GM12875 (cell line): ENCODE measurements at regions not wholly inside any gene's neighbourhood (a gene's known extent, or its start where the extent isn't known, plus 50 kb on each side); places are given as distances from the start of the nearest gene placed in this dataset.

Source experiments
- H3K4me3 ChIP-seq: one replicate; pipeline ENCODE4 v1.5.1; 2011; ENCODE audit warnings: low read depth, low read length, control low read depth
- CTCF ChIP-seq: IDR thresholded peaks from 2 replicates; pipeline ENCODE4 v1.5.1; 2011; ENCODE audit warnings: low read depth, mild to moderate bottlenecking, control low read depth, inconsistent platforms, low read length, moderate library complexity, borderline replicate concordance; ENCODE audit not compliant: insufficient read depth

DNA sequence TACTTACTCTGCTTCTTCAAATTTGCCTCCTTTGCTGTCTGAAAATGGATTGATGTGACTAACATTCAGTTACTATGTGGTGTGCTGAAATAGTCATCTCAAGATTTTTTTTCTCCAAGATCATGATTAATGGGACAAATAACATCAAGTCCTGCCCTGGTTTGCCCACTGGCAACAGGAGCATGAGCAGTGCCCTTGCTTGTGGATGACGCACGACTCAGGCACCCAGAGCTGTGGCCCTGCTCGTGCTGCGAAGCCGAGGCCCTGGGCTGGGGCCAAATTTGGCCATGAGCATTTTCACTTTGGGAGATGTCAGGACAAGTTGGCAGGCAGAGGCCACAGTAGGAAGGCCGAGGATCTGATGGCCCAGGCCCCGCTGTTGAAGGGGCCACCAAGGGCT, 239.8 kb upstream of the IGFBP3 start:
- no peak for TF ChIP-seq CTCF
- no peak overlapping the region for H3K4me3 ChIP-seq

GRCh38 chr7:46157931-46158330, 236.9 kb upstream of the IGFBP3 start:
- no peak overlapping the region for H3K4me3 ChIP-seq
- no peak for TF ChIP-seq CTCF

GRCh38 chr7:46157404-46157803, 236.3 kb upstream of the IGFBP3 start:
- no peak for TF ChIP-seq CTCF
- no peak overlapping the region for H3K4me3 ChIP-seq

DNA sequence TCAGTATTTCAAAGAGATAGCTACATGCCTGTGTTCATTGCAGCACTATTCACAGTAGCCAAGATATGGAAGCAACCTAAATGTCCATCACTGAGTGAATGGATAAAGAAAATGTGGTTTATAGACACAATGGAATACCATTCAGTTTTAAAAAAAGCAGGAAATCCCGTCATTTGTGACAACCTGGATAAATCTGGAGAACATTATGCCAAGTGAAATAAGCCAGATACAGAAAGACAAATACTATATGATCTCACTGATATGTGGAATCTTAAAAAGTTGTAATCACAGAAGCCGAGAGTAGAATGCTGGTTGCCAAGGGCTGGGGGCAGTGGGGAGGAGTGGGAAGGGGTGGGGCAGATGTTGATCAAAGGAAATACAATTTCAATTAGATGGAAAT, 235.8 kb upstream of the IGFBP3 start:
- no peak for TF ChIP-seq CTCF
- no peak overlapping the region for H3K4me3 ChIP-seq

- no peak overlapping the region for H3K4me3 ChIP-seq
- TF ChIP-seq CTCF = no peak
These were observed 235.0 kb upstream of the IGFBP3 start for GRCh38 chr7:46156086-46156485.

- no peak for TF ChIP-seq CTCF
- H3K4me3 ChIP-seq = no peak overlapping the region
These were observed 234.3 kb upstream of the IGFBP3 start for GRCh38 chr7:46155367-46155766.

DNA sequence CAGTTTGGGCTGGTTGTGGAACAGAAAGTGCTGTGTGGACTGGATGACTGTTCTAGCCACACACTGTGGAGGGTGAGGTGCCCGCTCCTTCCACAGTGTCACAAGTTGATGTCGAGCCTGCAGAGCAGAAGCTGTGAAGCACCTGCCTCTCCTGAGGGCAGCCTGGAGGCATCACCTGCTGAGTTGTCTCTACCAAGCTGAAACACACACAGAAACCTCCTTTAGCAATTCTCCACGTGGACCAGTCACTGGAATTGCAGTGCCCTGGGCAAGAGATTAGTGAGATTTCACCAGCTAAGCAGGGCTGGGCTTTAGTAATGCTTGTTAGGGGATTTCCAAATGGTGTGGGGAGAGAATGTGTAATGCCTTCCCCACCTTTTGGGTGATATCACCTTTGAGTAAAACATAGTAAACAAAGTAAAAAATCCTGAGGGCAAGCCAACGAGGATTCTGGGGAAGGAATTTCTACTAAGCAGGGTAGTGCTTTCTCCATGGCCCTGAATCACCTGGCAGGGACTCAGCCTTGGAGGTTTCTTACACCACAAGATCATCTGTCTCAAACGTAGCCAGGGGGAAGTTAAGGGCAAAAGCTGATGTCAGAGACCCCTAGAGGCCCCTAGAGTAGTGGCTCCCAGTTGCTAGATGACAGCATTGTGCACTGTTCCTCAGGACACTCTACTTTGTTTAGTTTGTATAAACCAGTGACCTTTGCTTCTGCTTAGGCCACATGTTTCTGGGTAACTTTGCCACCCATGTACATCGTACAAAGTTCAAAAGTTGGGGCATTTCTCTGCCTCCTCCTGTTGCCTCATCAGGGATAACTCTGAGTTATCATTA, 233.1 kb upstream of the IGFBP3 start:
- no peak overlapping the region for H3K4me3 ChIP-seq
- no peak for TF ChIP-seq CTCF
